ENCODE measurements at regions not wholly inside any gene's neighbourhood (a gene's known extent, or its start where the extent isn't known, plus 50 kb on each side); places are given as distances from the start of the nearest gene placed in this dataset.

GRCh38 chr2:30362468-30363081, 84.5 kb upstream of the LCLAT1 start:
- Histone ChIP-seq H3K36me3 (ENCODE audit: insufficient read depth, low read length) (no peaks in the 10 kb centered on the region), H3K4me2 (ENCODE audit: low read length) (peak overlapping the region; percentile 63), H3K27ac (ENCODE audit: low read depth, low read length) (peak overlapping the region; percentile 50), H3K79me2 (ENCODE audit: insufficient read depth, low read length) (no peaks in the 10 kb centered on the region), H3K9ac (ENCODE audit: low read length) (peak overlapping the region; percentile 30), H2AFZ (ENCODE audit: low read depth, low read length) (peak overlapping the region; percentile 22), H4K20me1 (ENCODE audit: insufficient read depth, low read length) (no peaks in the 10 kb centered on the region), H3K27me3 (ENCODE audit: insufficient read depth, low read length) (no peaks in the 10 kb centered on the region), H3K4me3 (ENCODE audit: insufficient read depth, low read depth, low read length) (peak overlapping the region; percentile 2), H3K9me3 (ENCODE audit: insufficient read depth, low read depth, low read length) (no peaks in the 10 kb centered on the region), H3K4me1 (ENCODE audit: insufficient read depth, low read length) (peaks cover 43% of the 10 kb centered on the region)
- Mint-ChIP-seq H3K27me3 (ENCODE audit: low read depth, unreplicated experiment) (peaks cover 2% of the 10 kb centered on the region), H3K27ac (ENCODE audit: unreplicated experiment) (peak overlapping the region; percentile 29), H3K36me3 (ENCODE audit: low read depth, unreplicated experiment) (no peaks in the 10 kb centered on the region), H3K9me3 (ENCODE audit: unreplicated experiment) (no peaks in the 10 kb centered on the region), H3K4me1 (ENCODE audit: low read depth, unreplicated experiment) (peaks cover 22% of the 10 kb centered on the region), H3K4me3 (ENCODE audit: unreplicated experiment) (peak overlapping the region; percentile 62)
- DNase-seq (ENCODE audit: low read depth), result peak; percentile 76
- peak; percentile 87 for FAIRE-seq
- TF ChIP-seq EZH2 (IDR thresholded peaks at IDR 0.05; ENCODE audit: insufficient read depth, low read length), result no peak
- no peak for TF ChIP-seq CTCF (IDR thresholded peaks at IDR 0.05; ENCODE audit: insufficient read depth, low read depth, low read length)

GRCh38 chr2:30363406-30363805, 83.6 kb upstream of the LCLAT1 start:
- TF ChIP-seq CTCF (IDR thresholded peaks at IDR 0.05; ENCODE audit: insufficient read depth, low read depth, low read length) (no peak), EZH2 (IDR thresholded peaks at IDR 0.05; ENCODE audit: insufficient read depth, low read length) (no peak)
- H3K36me3 Mint-ChIP-seq (ENCODE audit: low read depth, unreplicated experiment), result no peaks in the 10 kb centered on the region
- no peaks in the 10 kb centered on the region for H3K79me2 ChIP-seq (ENCODE audit: insufficient read depth, low read length)
- H3K9me3 Mint-ChIP-seq (ENCODE audit: unreplicated experiment), result no peaks in the 10 kb centered on the region
- peaks cover 27% of the 10 kb centered on the region for H3K4me1 Mint-ChIP-seq (ENCODE audit: low read depth, unreplicated experiment)
- peaks cover 2% of the 10 kb centered on the region for H3K27me3 Mint-ChIP-seq (ENCODE audit: low read depth, unreplicated experiment)
- DNase-seq (ENCODE audit: low read depth), result no peak
- no peak overlapping the region for H3K4me3 Mint-ChIP-seq (ENCODE audit: unreplicated experiment)
- H3K27me3 ChIP-seq (ENCODE audit: insufficient read depth, low read length), result no peaks in the 10 kb centered on the region
- no peaks in the 10 kb centered on the region for H4K20me1 ChIP-seq (ENCODE audit: insufficient read depth, low read length)
- H3K27ac Mint-ChIP-seq (ENCODE audit: unreplicated experiment), result no peak overlapping the region
- no peak overlapping the region for H3K4me3 ChIP-seq (ENCODE audit: insufficient read depth, low read depth, low read length)
- no peak overlapping the region for H2AFZ ChIP-seq (ENCODE audit: low read depth, low read length)
- no peaks in the 10 kb centered on the region for H3K36me3 ChIP-seq (ENCODE audit: insufficient read depth, low read length)
- no peak overlapping the region for H3K9ac ChIP-seq (ENCODE audit: low read length)
- no peaks in the 10 kb centered on the region for H3K9me3 ChIP-seq (ENCODE audit: insufficient read depth, low read depth, low read length)
- no peak for FAIRE-seq
- H3K27ac ChIP-seq (ENCODE audit: low read depth, low read length), result peak overlapping the region; percentile 50
- peaks cover 51% of the 10 kb centered on the region for H3K4me1 ChIP-seq (ENCODE audit: insufficient read depth, low read length)
- peak overlapping the region; percentile 63 for H3K4me2 ChIP-seq (ENCODE audit: low read length)

GRCh38 chr2:30365201-30365600, 81.8 kb upstream of the LCLAT1 start:
- Mint-ChIP-seq H3K36me3 (ENCODE audit: low read depth, unreplicated experiment) (no peaks in the 10 kb centered on the region), H3K9me3 (ENCODE audit: unreplicated experiment) (no peaks in the 10 kb centered on the region), H3K27ac (ENCODE audit: unreplicated experiment) (no peak overlapping the region), H3K4me1 (ENCODE audit: low read depth, unreplicated experiment) (peaks cover 26% of the 10 kb centered on the region), H3K4me3 (ENCODE audit: unreplicated experiment) (no peak overlapping the region), H3K27me3 (ENCODE audit: low read depth, unreplicated experiment) (no peaks in the 10 kb centered on the region)
- no peak for TF ChIP-seq CTCF (IDR thresholded peaks at IDR 0.05; ENCODE audit: insufficient read depth, low read depth, low read length)
- TF ChIP-seq EZH2 (IDR thresholded peaks at IDR 0.05; ENCODE audit: insufficient read depth, low read length), result no peak
- H2AFZ ChIP-seq (ENCODE audit: low read depth, low read length), result no peak overlapping the region
- FAIRE-seq (peak; percentile 9), DNase-seq (ENCODE audit: low read depth) (no peak)
- H3K79me2 ChIP-seq (ENCODE audit: insufficient read depth, low read length), result no peaks in the 10 kb centered on the region
- H3K4me1 ChIP-seq (ENCODE audit: insufficient read depth, low read length), result peaks cover 53% of the 10 kb centered on the region
- no peaks in the 10 kb centered on the region for H3K36me3 ChIP-seq (ENCODE audit: insufficient read depth, low read length)
- H3K4me3 ChIP-seq (ENCODE audit: insufficient read depth, low read depth, low read length), result no peak overlapping the region
- H3K27ac ChIP-seq (ENCODE audit: low read depth, low read length), result no peak overlapping the region
- H3K9ac ChIP-seq (ENCODE audit: low read length), result no peak overlapping the region
- no peaks in the 10 kb centered on the region for H3K9me3 ChIP-seq (ENCODE audit: insufficient read depth, low read depth, low read length)
- no peaks in the 10 kb centered on the region for H4K20me1 ChIP-seq (ENCODE audit: insufficient read depth, low read length)
- H3K27me3 ChIP-seq (ENCODE audit: insufficient read depth, low read length), result no peaks in the 10 kb centered on the region
- no peak overlapping the region for H3K4me2 ChIP-seq (ENCODE audit: low read length)

Data from astrocyte (in vitro differentiated cells and primary cell).